HG02642 (cell line): ENCODE measurements at regions not wholly inside any gene's neighbourhood (a gene's known extent, or its start where the extent isn't known, plus 50 kb on each side); places are given as distances from the start of the nearest gene placed in this dataset.

Experiments
- ATAC-seq: cut with Tn5 transposase; IDR thresholded peaks from one replicate; pipeline ENCODE4 v1.9.1; 2021; ENCODE audit warnings: mild to moderate bottlenecking; ENCODE audit not compliant: unreplicated experiment, poor library complexity

DNA sequence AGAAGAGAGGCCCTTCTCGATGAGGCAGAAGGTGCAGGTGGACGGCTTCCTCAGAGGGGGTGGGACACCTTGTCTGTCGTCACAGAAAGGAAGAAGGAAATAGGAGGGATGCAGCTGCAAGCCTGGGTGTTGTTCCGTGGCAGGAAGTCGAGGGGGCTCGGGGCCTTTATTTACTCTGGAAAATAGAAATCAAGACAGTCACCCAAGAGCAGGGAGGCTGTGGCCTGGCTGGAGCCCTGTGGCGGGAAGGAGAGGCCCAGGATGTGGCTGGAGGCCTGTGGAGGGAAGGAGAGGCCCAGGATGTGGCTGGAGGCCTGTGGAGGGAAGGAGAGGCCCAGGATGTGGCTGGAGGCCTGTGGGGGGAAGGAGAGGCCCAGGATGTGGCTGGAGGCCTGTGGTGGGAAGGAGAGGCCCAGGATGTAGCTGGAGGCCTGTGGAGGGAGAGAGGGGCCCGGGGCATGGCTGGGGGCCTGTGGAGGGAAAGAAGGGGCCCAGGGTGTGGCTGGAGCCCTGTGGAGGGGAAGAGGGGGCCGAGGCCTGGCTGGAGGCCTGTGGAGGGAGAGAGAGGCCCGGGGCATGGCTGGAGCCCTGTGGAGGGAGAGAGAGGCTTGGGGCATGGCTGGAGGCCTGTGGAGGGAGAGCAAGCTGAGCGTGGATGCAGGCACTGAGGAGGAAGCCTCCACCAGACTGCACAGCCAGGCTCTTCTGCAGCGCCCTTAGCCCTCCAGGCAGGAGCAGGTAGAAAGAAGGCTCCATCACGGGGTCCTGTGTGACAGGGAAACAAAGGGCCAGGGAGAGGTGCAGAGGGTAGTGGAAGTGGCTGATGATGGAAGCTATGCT is 97.3 kb upstream of the SFMBT2 start:
- ATAC-seq: no peak

DNA sequence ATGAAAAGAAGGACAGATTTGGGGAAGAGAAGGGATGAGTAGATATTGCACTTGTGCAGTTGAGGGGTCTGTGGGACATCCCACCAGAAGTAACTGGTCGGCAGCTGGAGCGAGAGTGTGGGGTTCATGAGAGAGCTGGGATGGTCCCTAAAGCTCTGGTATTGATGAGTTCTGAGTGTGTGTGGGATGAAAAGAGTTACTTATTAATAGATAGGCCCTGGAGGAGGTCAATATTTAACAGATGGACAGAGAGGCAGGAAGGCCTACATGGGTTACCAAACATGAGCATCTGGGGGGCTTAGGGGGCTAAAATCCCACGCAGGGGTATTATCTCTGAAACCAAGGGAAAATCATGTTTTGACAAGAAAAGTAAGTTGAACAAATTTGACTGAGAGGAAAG is 95.7 kb upstream of the SFMBT2 start:
- no peak for ATAC-seq

DNA sequence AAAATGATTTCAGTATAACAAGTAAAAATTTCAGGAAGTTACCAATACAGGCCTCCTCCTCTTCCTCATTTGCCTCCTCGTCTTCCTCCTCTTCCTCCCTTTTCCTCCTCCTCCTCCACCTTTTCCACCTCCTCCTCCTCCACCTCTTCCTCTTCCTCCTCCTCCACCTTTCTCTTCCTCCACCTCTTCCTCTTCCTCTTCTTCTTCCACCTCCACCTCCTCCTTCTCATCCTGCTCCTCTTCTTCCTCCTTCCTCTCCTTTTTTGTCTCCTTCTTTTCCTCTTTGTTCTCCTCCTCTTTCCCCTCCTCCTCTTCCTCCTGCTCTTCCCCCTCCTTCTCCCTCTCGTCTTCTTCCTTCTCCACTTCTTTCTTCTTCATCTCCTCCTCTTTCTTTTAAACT is 94.4 kb upstream of the SFMBT2 start:
- ATAC-seq: no peak

DNA sequence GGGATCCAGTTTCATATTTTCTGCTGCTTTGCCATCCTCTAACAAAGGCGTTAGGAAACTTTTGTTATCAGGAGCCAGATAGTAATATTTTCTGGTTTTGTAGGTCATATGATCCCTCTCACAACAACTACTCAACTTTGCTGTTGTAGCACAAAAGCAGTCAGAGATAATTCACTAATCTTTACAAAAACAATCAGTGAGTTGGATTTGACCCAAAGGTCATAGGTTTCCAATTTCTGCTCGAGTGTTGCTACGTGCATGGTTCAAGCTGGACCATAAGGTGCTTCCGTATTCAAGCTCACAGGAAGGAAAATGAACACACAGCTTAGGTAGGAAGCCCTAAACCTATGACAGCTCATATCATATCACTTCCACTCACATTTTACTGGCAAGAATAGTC is 92.4 kb upstream of the SFMBT2 start:
- ATAC-seq: no peak

DNA sequence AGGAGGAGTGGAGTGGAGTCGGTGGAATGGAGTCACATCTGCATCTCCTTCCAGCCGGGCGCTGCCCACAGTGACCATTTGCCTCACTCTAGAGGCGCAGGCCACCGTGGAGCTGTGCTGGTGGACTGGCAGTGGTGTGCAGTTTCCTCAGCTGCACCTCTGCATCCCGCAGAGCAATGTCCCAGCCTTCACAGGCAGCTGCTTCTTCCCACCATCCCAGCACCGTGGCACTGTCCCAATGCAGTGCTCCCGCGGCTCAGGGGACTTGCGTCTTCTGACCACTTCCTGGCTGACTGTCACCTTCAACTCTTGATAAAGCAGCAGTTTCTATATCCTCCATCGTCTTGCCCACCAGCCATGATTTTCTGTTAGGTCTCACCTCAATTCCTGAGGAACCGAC is 90.3 kb upstream of the SFMBT2 start:
- ATAC-seq: no peak

DNA sequence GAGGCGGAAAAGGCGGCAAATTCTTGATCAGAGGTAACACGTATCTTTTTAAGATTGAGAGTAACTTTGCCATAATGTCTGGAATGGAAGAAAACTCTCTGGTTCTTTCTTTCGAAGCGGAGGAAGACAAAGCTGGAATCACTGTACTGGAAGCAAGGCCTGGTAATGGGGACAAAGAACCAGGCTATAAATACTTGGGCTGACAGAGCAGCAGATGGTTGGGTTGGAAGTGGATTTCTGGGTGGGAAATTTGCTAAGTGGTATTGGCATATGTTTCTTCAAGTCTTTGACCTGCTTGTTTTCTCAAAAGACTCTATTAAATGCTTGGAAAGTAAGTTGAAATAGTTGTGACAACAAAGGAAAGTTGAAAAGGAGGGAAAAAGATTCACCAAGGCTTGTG is 87.3 kb upstream of the SFMBT2 start:
- ATAC-seq: no peak

DNA sequence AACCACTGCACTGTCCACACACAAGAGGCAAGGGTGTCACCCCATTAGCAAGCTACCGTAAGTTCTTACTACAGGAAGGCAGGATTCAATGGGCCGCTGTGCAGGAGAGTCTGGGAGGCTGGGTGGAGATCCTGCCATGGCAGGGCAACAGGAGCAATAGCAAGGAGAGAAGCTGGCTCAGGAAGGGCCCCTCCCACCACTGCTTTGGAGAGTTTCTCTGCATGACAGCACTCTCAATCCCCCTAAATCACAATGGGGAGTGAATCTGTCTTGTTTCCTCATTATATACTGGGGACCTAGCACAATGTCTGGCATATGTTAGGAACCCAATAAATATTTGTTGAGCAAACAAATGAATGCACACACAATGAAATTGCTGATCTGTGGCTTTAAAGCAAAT is 83.2 kb upstream of the SFMBT2 start:
- no peak for ATAC-seq

DNA sequence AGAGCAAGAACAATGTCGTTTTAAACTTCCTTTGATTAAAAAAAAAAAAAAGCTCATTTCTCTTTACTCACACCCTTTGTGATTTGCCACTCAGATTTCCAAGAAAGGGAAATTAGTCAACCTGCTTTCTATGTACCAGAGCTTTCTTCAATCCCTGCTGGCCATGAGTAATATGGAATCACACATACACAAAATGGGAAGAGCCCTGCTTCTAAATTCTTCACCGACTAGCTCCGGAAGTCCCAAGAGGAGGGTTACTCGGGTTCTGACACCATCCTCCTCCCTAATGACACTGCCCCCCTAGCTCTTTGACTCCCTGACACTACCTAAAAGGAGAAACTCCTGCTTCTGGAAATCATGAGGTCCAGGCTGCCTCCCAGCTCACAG is 81.8 kb upstream of the SFMBT2 start:
- ATAC-seq: peak; percentile 14

DNA sequence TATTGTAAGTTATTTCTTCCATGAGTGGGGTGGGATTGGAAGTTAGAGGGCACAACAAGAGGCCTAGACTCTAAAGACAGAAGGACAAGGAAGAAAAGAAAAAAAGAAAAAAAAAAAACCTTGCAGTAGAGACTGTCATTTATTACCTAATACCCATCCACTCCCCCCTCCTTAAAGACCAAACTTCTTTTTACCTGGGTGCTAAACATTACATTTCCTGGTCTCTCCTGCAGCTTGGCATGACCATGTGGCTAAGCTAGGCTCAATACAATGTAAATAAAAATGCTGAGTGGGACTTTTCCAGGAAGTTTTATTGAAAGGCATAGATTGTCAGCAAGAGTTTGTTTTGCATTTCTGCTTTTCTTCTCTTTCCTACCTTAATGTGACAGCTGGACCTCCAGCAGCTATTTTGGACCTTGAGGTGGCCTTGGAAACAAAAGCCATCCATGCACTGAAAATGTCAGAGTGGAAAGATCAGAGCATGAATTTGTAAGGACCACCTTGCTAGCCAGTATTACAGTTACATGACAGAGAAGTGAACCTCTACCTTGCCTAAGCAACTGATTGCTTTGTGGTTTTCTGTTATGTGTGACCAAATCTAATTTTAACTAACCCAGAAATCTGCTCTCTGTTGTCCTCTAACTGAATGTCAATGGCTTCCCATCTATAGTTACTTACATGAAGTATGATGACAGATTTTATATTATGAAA is 81.3 kb upstream of the SFMBT2 start:
- peak; percentile 82 for ATAC-seq

DNA sequence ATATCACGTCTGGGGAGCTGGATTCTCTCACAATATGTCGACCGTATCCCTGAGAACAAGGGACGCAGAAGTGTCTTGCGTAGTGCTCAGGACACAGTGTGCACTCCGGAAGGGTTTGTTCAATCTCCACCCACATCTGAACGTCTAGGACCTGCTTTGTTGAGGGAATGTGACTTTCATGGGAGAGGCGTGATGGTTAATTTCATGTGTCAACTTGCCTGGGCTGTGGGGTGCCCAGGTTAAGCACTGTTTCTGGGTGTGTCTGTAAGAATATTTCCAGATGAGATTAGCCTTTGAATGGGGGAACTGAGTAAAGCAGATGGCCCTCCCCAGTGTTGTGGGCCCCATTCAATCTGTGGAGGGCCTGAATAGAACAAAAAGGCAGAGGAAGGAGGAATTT is 80.4 kb upstream of the SFMBT2 start:
- no peak for ATAC-seq

DNA sequence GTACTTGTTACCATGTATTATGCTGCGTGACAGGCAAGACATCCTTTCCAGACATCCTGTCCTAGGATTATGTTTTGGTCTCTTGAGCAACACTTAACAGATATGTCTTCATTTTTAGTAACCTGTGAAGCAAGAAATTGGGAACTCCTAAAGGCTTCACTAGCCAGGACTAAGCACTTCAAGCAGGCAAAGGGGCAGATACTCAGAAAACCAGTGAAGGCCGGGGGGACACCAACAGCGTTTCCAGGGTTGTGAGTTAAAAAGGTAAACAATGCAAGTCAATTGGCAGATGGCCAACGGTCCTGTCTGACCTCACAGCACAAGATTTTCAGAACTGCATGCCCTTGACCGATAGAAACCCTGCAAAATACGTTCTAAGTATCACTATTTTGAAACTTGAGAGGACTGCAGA is 77.6 kb upstream of the SFMBT2 start:
- no peak for ATAC-seq

DNA sequence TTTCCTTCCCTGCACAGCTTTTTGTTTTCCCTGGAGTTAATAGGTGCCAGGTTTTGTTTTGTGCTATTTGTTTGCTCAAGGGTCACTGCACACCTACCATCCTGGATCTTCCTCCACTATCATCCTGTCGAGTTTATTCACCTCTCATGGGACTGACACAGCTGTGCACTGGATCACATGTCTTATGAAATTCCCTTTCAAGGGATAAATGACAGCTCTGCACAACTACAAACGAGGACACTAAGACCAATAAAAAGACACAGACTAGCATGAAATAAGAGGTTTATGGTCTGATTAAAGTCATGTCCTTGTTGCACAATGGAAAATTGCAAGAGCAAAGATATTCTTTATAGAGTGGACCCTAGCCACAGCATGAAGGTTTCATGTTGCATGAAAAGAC is 76.7 kb upstream of the SFMBT2 start:
- no peak for ATAC-seq

DNA sequence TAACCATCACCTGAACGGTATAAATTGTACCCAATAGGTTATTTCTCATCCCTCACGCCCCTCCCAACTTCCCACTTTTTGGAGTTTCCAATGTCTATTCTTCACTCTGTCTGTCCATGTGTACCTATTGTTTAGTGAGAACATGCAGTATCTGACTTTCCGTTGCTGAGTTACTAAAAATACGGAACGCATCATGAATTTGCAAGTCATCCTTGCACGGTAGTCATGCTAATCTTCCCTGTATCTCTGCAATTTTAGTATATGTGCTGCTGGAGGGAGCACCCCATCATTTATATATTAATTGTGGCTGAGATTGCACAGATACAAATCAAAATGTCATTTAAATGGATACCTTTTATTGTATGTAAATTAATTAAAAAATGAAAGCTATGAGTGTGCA is 75.7 kb upstream of the SFMBT2 start:
- no peak for ATAC-seq

DNA sequence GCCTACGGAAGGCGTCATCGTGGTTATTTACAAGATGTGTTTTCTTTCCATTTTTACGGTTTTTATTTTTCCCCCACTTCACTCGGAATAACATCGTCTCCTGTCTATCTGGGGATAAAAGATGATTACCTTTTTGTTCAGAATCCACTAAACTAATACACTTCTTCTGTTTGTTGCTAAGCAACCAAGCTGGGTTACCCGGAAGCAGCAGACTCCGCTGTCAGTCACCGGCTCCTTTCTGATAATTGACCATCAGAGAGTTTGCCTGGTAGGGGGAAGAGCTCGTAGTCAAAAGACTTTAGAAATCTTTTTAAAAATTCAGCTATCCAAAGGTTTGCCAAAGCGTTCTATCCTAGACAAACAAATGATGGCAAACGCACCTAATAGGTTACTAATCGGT is 75.0 kb upstream of the SFMBT2 start:
- ATAC-seq: no peak

DNA sequence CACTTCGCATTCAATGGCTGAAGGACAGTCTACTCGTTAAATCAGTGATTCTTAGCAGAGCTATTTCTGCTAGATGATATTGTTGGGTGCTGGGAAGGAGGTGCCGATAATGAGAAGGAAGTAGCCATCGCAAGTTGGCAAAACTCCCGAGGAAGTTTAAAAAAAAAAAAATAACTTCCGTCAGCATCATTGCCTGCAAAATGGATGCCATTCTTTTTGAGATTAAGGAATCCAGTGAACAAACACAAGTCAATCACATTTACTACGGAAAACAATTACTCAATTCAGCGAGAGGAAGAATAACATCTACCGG is 74.4 kb upstream of the SFMBT2 start:
- no peak for ATAC-seq

DNA sequence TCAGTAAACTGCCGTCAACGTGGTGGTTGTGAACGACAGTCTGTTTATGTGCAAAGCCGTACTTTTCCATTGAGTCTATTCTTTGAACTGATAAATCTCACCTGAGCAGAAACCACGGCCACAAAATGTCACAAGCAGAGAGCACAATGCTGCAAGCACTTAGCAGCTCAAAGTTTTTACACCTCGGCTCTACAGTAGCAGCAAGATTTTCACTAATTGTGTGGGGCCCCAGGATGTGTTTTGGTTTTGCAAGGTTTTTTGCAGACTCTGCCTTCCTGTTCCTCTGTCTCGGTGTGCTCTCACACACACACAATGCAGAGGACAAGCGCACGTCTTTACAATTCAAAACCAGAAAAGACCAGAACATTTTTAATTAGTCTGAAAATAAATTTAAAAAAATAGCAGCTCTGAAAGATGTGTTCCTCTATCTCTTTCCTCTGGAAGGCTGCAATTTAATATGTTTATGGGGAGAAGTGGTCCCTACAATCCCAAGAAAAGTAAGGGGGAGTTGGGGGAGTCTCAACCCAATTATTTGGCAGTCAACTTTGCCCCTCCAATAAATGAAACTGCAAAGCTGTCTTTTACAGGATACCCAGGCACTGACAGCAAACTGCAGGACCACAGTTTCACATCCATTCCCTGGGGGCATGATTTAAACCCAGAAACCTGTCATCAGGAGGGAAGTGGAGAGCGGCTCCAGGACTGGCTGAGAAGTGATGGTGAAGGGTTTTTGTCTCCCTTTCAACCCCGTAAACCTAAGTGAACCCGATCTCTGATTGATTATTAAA is 73.8 kb upstream of the SFMBT2 start:
- peak; percentile 73 for ATAC-seq

DNA sequence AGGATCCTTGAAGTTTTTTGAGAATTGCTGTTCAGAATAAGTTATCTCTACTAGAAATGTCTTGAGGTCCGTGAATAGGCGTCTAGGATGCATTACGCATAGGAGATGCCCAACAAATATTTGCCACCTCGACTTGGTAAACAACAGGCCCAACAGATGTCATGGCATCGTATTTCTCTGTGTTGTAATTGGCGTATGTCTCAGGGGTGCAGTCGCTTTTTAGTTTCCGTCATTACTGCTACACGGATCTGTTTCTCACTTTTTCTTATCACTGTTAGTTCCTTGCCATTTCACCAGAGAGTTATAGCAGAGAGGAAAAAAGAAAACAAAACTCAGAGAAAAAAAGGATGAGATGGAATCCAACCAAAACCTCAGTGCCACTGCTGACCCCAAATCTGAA is 73.0 kb upstream of the SFMBT2 start:
- ATAC-seq: no peak

DNA sequence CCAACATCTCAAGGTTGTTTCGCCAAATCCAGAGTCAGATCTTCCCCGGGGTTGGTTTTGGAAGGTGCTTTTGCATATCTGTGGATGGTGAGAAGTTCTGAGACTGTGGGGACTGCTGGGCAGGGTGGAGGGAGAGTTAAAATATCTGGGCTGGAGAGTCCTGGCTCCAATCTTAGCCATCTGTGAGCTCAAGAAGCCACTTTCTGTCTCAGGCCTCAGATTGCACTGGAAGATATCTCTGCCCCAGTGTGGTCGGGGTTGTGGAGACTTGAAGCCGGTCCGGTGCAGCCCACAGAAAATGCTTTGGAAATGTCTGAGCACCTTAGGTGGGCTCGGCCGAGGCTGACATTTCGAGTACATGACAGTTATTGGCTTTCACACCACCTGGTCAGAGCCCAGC is 72.2 kb upstream of the SFMBT2 start:
- ATAC-seq: no peak

DNA sequence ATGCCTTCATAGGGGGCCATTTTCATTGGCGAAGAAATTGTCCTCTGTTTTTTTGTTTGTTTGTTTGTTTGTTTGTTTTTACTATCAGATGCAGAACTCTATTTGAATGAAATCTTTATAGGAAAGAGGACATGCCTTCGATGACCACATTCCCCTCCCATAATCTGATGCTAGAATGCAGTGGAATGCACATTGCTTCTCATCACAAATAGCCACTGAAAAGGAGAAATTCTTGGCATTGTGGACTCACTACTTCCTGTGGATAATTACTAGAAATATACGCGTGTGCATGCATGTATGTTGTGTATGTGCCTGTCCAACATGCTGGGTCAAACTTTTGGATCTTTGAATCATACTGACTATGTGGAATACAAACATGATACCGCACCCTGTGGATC is 70.5 kb upstream of the SFMBT2 start:
- no peak for ATAC-seq

DNA sequence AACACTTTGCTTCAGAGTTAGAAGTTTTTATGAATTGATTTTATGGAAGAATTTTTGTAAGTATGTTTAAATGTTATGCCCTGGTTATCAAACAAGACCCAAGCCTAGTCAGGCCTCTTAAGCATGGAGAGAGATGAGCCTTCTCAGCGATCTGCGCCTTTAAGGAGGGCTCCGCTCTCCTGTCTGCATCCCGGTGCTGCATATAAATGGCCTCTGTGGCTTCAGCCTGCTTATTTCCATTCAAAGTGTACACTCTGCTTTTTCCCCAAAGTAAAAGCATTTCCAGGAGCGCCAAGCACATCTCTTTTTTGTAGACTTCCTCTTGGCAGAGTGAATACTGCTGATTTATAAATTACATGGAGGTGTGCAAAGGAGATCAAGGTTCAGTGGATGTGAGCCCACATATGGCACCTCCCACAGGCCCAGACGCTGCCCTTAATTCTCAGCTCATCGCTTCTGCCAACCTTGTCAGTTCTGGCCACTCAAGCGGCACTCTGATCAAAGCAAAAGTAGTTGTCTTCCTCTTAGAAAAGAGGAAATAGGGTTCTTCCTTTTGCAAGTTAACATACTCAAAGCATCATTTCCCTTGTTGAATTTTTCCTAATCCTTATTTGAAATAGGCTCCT is 70.0 kb upstream of the SFMBT2 start:
- peak; percentile 57 for ATAC-seq
